ENCODE measurements at regions not wholly inside any gene's neighbourhood (a gene's known extent, or its start where the extent isn't known, plus 50 kb on each side); places are given as distances from the start of the nearest gene placed in this dataset.

GRCh38 chr2:163970058-163970813, 234.4 kb upstream of the FIGN start:
- TF ChIP-seq CTCF (IDR thresholded peaks at IDR 0.05), result no peak
- no peak for TF ChIP-seq EZH2phosphoT487 (IDR thresholded peaks at IDR 0.05)

All from neural progenitor cell (in vitro differentiated cells).